Cardiac fibroblast (primary cell): ENCODE measurements at regions not wholly inside any gene's neighbourhood (a gene's known extent, or its start where the extent isn't known, plus 50 kb on each side); places are given as distances from the start of the nearest gene placed in this dataset.

Experiments used
- DNase-seq, 2 donors: peaks; one replicate each; pipeline versions ENCODE4 v3.0.0 to v3.0.0-alpha.2; 2010; ENCODE audit warnings: low read depth in 2 of 2
- H3K4me3 ChIP-seq, 2 donors: replicated peaks in 1 of 2; 1 replicate in 1 of 2; 2 replicates in 1 of 2; pipeline ENCODE4 v1.5.1; 2011; ENCODE audit warnings: low read depth in 2 of 2, low read length in 2 of 2, mild to moderate bottlenecking in 2 of 2, moderate library complexity in 1 of 2
- CTCF ChIP-seq: IDR thresholded peaks from one replicate; pipeline ENCODE4 v1.5.1; 2011; ENCODE audit warnings: low read depth, mild to moderate bottlenecking, low read length, inconsistent platforms

- no peak overlapping the region for H3K4me3 ChIP-seq
- no peak for DNase-seq
- TF ChIP-seq CTCF: no peak
Observed at GRCh38 chr10:71069909-71070666, 142.3 kb upstream of the UNC5B start.

- no peak for TF ChIP-seq CTCF
- H3K4me3 ChIP-seq: no peak overlapping the region
- DNase-seq: no peak
Observed at GRCh38 chr10:71070741-71071140, 141.6 kb upstream of the UNC5B start.

GRCh38 chr10:71072131-71072822 is 140.1 kb upstream of the UNC5B start:
- no peak for DNase-seq
- H3K4me3 ChIP-seq: no peak overlapping the region
- TF ChIP-seq CTCF: no peak

GRCh38 chr10:71072823-71073210 is 139.6 kb upstream of the UNC5B start:
- DNase-seq: no peak
- no peak overlapping the region for H3K4me3 ChIP-seq
- TF ChIP-seq CTCF: no peak

GRCh38 chr10:71073451-71074175 is 138.8 kb upstream of the UNC5B start:
- H3K4me3 ChIP-seq: no peak overlapping the region
- no peak for TF ChIP-seq CTCF
- DNase-seq: no peak

GRCh38 chr10:71074176-71074755 is 138.1 kb upstream of the UNC5B start:
- DNase-seq: no peak
- TF ChIP-seq CTCF: no peak
- H3K4me3 ChIP-seq: no peak overlapping the region
